GM06990 (cell line): ENCODE measurements at regions not wholly inside any gene's neighbourhood (a gene's known extent, or its start where the extent isn't known, plus 50 kb on each side); places are given as distances from the start of the nearest gene placed in this dataset.

Source experiments
- DNase-seq: peaks from one replicate; pipeline ENCODE4 v3.0.0-alpha.2; 2011; ENCODE audit not compliant: insufficient read length; ENCODE audit errors: extremely low read depth
- H3K27me3 ChIP-seq: replicated peaks from 2 replicates; pipeline ENCODE4 v1.6.0; 2011; ENCODE audit warnings: low read length; ENCODE audit not compliant: control insufficient read depth, insufficient read depth
- H3K36me3 ChIP-seq: 2 replicates; pipeline ENCODE4 v1.5.1; 2011; ENCODE audit warnings: low read length; ENCODE audit not compliant: control insufficient read depth, insufficient read depth
- H3K4me3 ChIP-seq: replicated peaks from 2 replicates; pipeline ENCODE4 v1.5.1; 2011; ENCODE audit warnings: low read depth, mild to moderate bottlenecking, control low read depth, low read length
- TF ChIP-seq, protein P1 (sequence below): IDR thresholded peaks from 2 replicates; pipeline ENCODE4 v1.5.1; 2011; ENCODE audit warnings: low read length, control low read depth, mild to moderate bottlenecking, inconsistent platforms; ENCODE audit not compliant: insufficient read depth, poor library complexity, severe bottlenecking

DNA sequence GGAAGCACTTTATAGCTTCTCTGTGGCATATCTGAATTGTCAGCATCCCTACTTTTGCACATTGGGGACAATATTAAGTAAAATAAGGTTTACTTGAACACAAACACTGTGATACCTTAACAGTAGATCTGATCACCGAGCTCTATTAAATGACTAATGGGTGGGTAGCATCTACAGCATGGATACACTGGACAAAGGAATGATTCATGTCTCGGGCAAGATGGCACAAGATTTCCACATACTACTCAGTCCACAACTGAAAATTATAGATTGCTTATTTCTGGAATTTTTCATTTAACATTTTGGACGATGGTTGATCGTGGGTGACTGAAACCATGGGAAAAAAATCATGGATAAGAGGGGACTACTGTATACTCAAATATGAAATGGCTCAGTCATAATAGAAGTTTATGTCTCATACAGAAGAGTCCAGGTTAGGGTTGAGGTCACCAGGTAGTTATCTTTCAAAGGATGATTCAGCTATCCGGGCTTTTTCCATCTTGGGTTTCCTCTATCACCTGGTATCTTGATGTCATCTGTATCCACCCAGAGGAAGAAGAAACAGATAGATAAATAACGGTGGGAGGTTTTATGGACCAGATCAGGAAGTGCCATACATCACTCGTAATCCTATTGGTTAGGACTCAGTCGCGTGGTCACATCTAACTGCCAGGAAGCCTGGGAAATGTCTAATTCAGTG, 320.0 kb upstream of the RARB start:
- no peaks in the 10 kb centered on the region for H3K36me3 ChIP-seq
- DNase-seq = no peak

DNA sequence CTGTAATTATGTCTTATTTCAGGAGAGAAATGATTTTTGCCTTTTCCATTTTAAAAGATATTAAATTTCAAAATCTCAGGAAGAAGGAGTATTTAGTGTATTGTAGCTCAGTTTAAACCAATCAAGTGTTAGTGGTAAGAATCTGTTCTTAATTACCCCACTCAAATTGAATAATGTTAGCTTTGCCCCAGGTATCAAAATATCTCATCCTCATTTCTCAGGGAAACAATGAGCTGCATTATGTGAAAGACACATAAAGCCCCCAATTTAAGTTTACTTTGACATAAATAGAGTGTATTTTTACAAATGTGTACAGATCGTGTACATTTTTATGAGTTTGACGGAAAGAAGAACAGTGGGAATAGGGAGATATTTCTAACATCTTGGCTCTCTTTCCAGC, 317.4 kb upstream of the RARB start:
- Histone ChIP-seq H3K27me3 (no peaks in the 10 kb centered on the region), H3K36me3 (no peaks in the 10 kb centered on the region), H3K4me3 (no peak overlapping the region)
- TF ChIP-seq, protein P1, sequence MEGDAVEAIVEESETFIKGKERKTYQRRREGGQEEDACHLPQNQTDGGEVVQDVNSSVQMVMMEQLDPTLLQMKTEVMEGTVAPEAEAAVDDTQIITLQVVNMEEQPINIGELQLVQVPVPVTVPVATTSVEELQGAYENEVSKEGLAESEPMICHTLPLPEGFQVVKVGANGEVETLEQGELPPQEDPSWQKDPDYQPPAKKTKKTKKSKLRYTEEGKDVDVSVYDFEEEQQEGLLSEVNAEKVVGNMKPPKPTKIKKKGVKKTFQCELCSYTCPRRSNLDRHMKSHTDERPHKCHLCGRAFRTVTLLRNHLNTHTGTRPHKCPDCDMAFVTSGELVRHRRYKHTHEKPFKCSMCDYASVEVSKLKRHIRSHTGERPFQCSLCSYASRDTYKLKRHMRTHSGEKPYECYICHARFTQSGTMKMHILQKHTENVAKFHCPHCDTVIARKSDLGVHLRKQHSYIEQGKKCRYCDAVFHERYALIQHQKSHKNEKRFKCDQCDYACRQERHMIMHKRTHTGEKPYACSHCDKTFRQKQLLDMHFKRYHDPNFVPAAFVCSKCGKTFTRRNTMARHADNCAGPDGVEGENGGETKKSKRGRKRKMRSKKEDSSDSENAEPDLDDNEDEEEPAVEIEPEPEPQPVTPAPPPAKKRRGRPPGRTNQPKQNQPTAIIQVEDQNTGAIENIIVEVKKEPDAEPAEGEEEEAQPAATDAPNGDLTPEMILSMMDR = no peak
- no peak for DNase-seq

More for the DNA sequence above, 320.0 kb upstream of the RARB start:
- no peak overlapping the region for H3K4me3 ChIP-seq
- TF ChIP-seq, protein P1 = no peak
- H3K27me3 ChIP-seq = no peaks in the 10 kb centered on the region

DNA sequence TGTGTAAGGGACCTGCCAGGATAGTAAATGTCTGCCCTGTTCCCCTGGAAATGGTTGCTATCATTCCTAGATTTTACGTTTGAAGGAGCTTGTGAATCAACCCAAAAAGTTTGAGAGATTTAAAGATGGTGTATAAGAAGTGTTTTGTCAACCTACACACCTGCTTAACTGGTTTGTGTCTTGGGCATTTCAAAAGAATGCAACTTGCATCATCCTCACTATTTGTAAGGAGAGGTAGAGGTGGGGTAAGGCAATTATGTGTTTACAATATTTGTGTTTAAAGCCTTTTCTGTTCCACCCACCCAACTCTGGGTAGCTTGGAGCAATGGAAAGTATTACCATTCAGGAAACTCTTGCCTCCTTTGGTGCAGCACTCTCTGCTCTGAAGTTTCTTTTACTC, 314.2 kb upstream of the RARB start:
- no peaks in the 10 kb centered on the region for H3K27me3 ChIP-seq
- DNase-seq = no peak
- H3K36me3 ChIP-seq = no peaks in the 10 kb centered on the region
- H3K4me3 ChIP-seq = no peak overlapping the region
- TF ChIP-seq, protein P1 = no peak

DNA sequence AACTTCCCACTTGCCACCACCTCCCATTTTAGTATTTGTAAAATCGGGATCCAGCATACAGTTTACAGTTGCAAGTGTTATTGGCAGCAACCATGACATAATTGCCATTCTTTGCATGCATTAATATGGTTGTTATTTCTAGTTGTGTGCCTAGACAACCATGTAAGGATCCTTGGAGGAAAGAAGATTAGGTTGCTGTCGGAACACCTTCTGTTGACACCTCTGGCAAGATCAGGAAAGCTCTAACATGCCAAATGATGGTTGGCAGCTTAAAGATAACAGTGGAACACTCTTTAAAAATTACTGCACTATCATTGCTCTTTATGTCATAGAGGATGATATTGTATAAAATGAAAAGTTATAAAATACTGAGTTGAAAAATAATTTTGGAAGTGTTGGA, 313.5 kb upstream of the RARB start:
- H3K36me3 ChIP-seq = no peaks in the 10 kb centered on the region
- no peak overlapping the region for H3K4me3 ChIP-seq
- H3K27me3 ChIP-seq = no peaks in the 10 kb centered on the region
- TF ChIP-seq, protein P1 = no peak
- DNase-seq = no peak

DNA sequence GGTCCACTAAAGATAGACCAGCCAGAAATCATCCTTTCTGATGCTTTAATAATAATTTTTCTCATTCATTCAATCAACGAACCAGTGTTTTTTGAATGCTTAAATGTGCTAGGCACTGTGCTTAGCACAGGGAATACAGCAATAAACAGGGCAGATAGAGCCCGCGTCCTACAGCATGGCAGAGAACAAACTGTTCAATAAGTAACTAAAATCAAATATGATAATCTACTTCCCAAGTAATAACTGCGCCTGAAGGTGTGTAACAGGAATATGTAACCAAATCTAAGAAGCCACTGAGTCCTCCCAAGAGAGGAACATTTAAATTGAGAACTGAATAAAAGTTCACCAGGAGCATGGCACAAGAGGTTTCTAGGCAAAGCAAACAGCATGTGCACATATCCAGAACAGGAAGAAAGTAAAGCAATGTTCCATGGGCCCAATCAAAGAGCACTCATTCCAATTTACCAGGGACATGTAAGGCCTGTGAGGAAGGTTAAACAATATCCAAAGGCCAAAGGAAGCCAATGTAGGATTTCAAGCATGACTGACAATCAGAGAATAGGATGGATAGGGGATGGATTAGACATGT, 311.0 kb upstream of the RARB start:
- H3K4me3 ChIP-seq = no peak overlapping the region
- H3K27me3 ChIP-seq = no peaks in the 10 kb centered on the region
- DNase-seq = no peak

More for the DNA sequence above, 311.0 kb upstream of the RARB start:
- TF ChIP-seq, protein P1 = no peak
- no peaks in the 10 kb centered on the region for H3K36me3 ChIP-seq
